Small intestine (tissue), 7 donors: ENCODE measurements at regions not wholly inside any gene's neighbourhood (a gene's known extent, or its start where the extent isn't known, plus 50 kb on each side); places are given as distances from the start of the nearest gene placed in this dataset.

ENCODE experiments used
- DNase-seq, 2 donors: peaks; one replicate each; pipeline versions ENCODE4 v3.0.0 to v3.0.0-alpha.2; 2013
- FAIRE-seq: peaks from 2 replicates; lab custom pipeline; 2012; peaks lifted over from hg19 to GRCh38; lab: Jason Lieb, UNC
- H3K27ac ChIP-seq, 3 donors: one replicate each; pipeline ENCODE4 v1.5.1; 2013; ENCODE audit warnings: low read length in 2 of 3, mild to moderate bottlenecking in 2 of 3, control low read depth in 1 of 3, inconsistent platforms in 1 of 3, low read depth in 1 of 3, moderate library complexity in 1 of 3
- H3K27me3 ChIP-seq, 3 donors: one replicate each; pipeline ENCODE4 v1.6.1; 2013; ENCODE audit warnings: low read length in 3 of 3, inconsistent platforms in 1 of 3; ENCODE audit not compliant: control insufficient read depth in 3 of 3, insufficient read depth in 3 of 3
- H3K36me3 ChIP-seq, 3 donors: one replicate each; pipeline ENCODE4 v1.6.1; 2013; ENCODE audit warnings: low read length in 3 of 3, inconsistent platforms in 1 of 3, low read depth in 1 of 3, mild to moderate bottlenecking in 1 of 3, moderate library complexity in 1 of 3; ENCODE audit not compliant: control insufficient read depth in 3 of 3, insufficient read depth in 2 of 3
- H3K4me1 ChIP-seq, 3 donors: one replicate each; pipeline ENCODE4 v1.6.1; 2013; ENCODE audit warnings: low read length in 2 of 3, inconsistent platforms in 1 of 3, low read depth in 1 of 3, mild to moderate bottlenecking in 1 of 3, moderate library complexity in 1 of 3; ENCODE audit not compliant: control insufficient read depth in 3 of 3, insufficient read depth in 2 of 3
- H3K4me3 ChIP-seq, 3 donors: one replicate each; pipeline ENCODE4 v1.5.1; 2013; ENCODE audit warnings: low read length in 3 of 3, control low read depth in 1 of 3, inconsistent platforms in 1 of 3, low read depth in 1 of 3, mild to moderate bottlenecking in 1 of 3, moderate library complexity in 1 of 3
- H3K9me3 ChIP-seq, 2 donors: one replicate each; pipeline ENCODE4 v1.6.1; 2013; ENCODE audit warnings: low read depth in 1 of 2, low read length in 1 of 2; ENCODE audit not compliant: control insufficient read depth in 2 of 2, insufficient read depth in 1 of 2
- WGBS, 3 donors: extraction: QIAGEN DNeasy Blood & Tissue Kit; methylation state at CpG; one replicate each; pipeline ENCODE4 v1.1.7; 2013; 5-methylcytosine and 5-hydroxymethylcytosine counted together
- donor health status: healthy with polysubstance abuse.
- donor health status: control.
- donor health status: control.
- donor health status: Bipolar disorder and iron deficiency.
- donor health status: healthy.

GRCh38 chr13:39956036-39956435 lies 300.6 kb downstream of the COG6 start:
- DNase-seq (no peak), FAIRE-seq (no peak)
- H3K4me3 ChIP-seq = no peak overlapping the region
- no peak overlapping the region for H3K27ac ChIP-seq
- 90 to 93% (median 92%) methylated on average over 2 of the region's 2 CpGs for WGBS, 3 donors
- H3K9me3 ChIP-seq = no peaks in the 10 kb centered on the region
- no peaks in the 10 kb centered on the region for H3K36me3 ChIP-seq
- H3K27me3 ChIP-seq = no peaks in the 10 kb centered on the region
- no peaks in the 10 kb centered on the region for H3K4me1 ChIP-seq

GRCh38 chr13:39957868-39958677 lies 302.6 kb downstream of the COG6 start:
- Histone ChIP-seq H3K27me3 (no peaks in the 10 kb centered on the region), H3K4me3 (no peak overlapping the region), H3K4me1 (no peaks in the 10 kb centered on the region), H3K36me3 (no peaks in the 10 kb centered on the region), H3K27ac (no peak overlapping the region), H3K9me3 (no peaks in the 10 kb centered on the region)
- DNase-seq (peak in 1 of 2 donors; percentile 17), FAIRE-seq (no peak)
- 50 to 70% (median 56%) methylated on average over 5 of the region's 5 CpGs for WGBS, 3 donors

- Histone ChIP-seq H3K4me3 (no peak overlapping the region), H3K9me3 (no peaks in the 10 kb centered on the region), H3K27me3 (no peaks in the 10 kb centered on the region), H3K4me1 (no peaks in the 10 kb centered on the region), H3K36me3 (no peaks in the 10 kb centered on the region), H3K27ac (no peak overlapping the region)
- FAIRE-seq (no peak), DNase-seq (no peak)
- WGBS, 3 donors = 69 to 76% (median 73%) methylated on average over 9 of the region's 9 CpGs
These were observed 304.2 kb downstream of the COG6 start for GRCh38 chr13:39959497-39960144.

- Histone ChIP-seq H3K27ac (no peak overlapping the region), H3K4me3 (no peak overlapping the region), H3K9me3 (no peaks in the 10 kb centered on the region), H3K27me3 (no peaks in the 10 kb centered on the region), H3K36me3 (no peaks in the 10 kb centered on the region), H3K4me1 (no peaks in the 10 kb centered on the region)
- FAIRE-seq (no peak), DNase-seq (no peak)
- WGBS, 3 donors = 68 to 74% (median 70%) methylated on average over 3 of the region's 3 CpGs
These were observed 304.7 kb downstream of the COG6 start for GRCh38 chr13:39960191-39960590.

DNA sequence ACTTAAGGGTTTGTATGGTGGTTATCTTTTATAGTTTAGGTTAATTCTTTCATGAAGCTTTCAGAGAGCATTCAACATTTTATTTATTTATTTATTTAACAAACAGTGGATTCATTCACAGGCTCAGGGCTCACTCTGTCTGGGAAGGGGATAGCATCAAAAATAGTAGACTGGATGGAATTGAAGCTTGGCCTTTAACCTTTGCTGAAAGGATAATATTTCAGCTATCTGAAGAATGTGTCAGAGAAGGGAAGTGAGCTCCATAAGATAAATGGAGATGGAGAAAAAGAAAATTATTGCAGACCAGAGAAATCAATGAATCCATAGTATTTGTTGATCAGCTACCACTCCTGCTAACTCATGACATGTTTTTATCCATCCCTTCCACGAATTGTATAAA lies 305.6 kb downstream of the COG6 start:
- 33 to 72% (median 65%) methylated on average over 1 of the region's 1 CpG for WGBS, 3 donors
- Histone ChIP-seq H3K36me3 (no peaks in the 10 kb centered on the region), H3K27me3 (no peaks in the 10 kb centered on the region), H3K9me3 (no peaks in the 10 kb centered on the region), H3K4me1 (no peaks in the 10 kb centered on the region), H3K27ac (no peak overlapping the region), H3K4me3 (no peak overlapping the region)
- FAIRE-seq (no peak), DNase-seq (no peak)

DNA sequence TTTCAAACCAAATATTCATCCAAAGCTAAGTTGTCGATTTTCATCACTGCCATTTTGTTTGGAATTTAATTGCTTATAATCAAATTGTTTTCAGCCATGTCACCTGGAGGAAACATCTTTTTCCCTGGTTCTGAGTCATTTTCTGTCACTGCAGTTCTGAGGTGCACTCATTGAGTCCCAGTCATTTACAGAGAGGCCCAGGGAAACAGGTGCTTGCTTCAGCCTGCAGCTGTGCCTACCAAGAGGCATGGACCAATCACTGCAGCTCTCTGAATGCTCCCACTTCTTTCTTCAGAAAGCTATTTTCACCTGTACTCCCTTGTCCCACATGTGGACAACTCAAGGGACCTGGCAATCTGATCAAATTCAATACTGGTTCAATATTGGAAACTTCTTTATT lies 308.1 kb downstream of the COG6 start:
- Histone ChIP-seq H3K4me1 (no peaks in the 10 kb centered on the region), H3K27ac (no peak overlapping the region), H3K36me3 (no peaks in the 10 kb centered on the region), H3K4me3 (no peak overlapping the region), H3K9me3 (no peaks in the 10 kb centered on the region), H3K27me3 (no peaks in the 10 kb centered on the region)
- no peak for DNase-seq
- no peak for FAIRE-seq
- WGBS, 3 donors = 88 to 92% (median 91%) methylated on average over 1 of the region's 1 CpG

- 87 to 89% (median 89%) methylated on average over 3 of the region's 3 CpGs for WGBS, 3 donors
- Histone ChIP-seq H3K36me3 (no peaks in the 10 kb centered on the region), H3K9me3 (no peaks in the 10 kb centered on the region), H3K4me1 (no peaks in the 10 kb centered on the region), H3K27me3 (no peaks in the 10 kb centered on the region), H3K4me3 (no peak overlapping the region), H3K27ac (no peak overlapping the region)
- FAIRE-seq (no peak), DNase-seq (no peak)
These were observed 309.8 kb downstream of the COG6 start for GRCh38 chr13:39965309-39965708.

DNA sequence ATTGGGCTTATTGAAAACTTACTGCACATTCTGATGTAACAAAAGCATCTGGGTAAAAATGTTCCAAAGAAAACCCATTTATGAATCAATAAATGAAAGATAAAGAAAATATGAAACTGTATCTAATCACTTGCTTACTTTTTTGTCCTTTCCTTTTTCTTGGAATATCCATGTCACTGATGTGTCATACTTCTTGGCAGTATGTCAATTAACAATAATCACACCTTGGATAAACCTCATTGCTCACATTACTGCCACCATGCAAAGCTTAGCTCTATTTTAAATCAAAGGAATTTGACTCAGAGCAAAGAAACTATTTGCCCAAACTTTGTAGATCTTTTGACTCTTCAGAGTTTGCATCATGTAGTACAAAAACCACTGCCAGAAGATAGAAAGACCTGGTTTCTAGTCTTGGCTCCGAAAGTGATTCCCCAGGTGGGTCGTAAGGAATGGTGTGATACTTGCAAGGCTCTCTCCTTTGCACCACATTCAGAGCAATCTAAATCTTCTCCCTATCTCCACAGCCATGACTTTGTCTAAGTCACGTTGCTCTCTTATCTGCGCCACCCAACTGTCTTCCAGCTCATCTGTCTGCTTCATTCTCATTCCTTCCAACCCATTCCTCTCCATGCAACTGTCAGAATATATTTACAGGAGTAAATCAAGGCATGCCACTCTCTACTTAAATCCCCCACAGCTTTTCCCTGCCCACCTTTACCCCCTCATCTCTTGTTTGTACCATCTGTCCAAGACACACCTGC lies 311.9 kb downstream of the COG6 start:
- FAIRE-seq = no peak
- Histone ChIP-seq H3K4me3 (no peak overlapping the region), H3K36me3 (no peaks in the 10 kb centered on the region), H3K27me3 (no peaks in the 10 kb centered on the region), H3K27ac (no peak overlapping the region), H3K9me3 (no peaks in the 10 kb centered on the region), H3K4me1 (no peaks in the 10 kb centered on the region)
- DNase-seq = no peak
- 71 to 86% (median 86%) methylated on average over 4 of the region's 4 CpGs for WGBS, 3 donors
